Stimulated activated CD8-positive, alpha-beta memory T cell treated with anti-CD3 and anti-CD28 coated beads, Interleukin-4, amount 100 ng/mL, for 4 hours (primary cell): ENCODE measurements at regions not wholly inside any gene's neighbourhood (a gene's known extent, or its start where the extent isn't known, plus 50 kb on each side); places are given as distances from the start of the nearest gene placed in this dataset.
"Not testable (repeated sequence)": the region's sequence is repeated elsewhere in the genome, so short reads cannot be mapped to it uniquely, and the experiment has no call there.

Experiments
- DNase-seq, 2 donors: peaks; one replicate each; pipeline ENCODE4 v3.0.0-alpha.2; 2020; ENCODE audit warnings: low read depth in 2 of 2, low spot score in 1 of 2

DNA sequence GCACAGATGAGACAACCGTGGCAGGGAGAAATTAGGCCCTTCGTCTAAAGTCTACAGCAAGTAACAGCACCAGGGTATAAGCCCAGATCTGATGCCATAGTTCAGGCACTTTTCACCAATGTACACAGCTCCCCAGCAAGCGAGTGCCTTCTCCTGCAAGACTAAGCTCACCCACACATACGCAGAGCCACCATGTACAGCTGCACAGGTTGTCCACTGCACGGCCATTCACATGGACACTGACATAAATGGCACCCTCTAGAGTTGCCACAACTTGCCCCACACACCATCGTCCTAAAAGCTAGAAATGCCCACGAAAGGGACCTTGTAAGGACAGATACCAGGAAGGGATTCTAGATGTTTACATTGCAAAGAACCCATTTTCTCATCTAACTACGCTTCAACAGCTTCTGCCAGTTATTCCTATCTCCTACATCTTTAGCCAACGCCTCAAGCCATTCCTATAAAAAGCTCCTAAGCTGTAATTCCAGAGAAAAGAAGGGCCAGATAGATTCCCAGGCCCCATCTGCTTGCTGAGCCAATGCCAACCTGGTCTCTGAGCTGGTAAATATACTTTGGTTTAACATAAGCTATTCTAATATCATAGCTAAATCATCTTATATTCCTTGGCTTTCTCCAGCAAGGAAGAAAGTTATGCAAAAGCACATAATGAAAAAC lies 174.0 kb upstream of the KAZN start:
- no peak for DNase-seq

- no peak for DNase-seq
Measured at GRCh38 chr1:14426854-14427253, 171.6 kb upstream of the KAZN start.

GRCh38 chr1:14429577-14429976 lies 168.9 kb upstream of the KAZN start:
- no peak for DNase-seq

DNA sequence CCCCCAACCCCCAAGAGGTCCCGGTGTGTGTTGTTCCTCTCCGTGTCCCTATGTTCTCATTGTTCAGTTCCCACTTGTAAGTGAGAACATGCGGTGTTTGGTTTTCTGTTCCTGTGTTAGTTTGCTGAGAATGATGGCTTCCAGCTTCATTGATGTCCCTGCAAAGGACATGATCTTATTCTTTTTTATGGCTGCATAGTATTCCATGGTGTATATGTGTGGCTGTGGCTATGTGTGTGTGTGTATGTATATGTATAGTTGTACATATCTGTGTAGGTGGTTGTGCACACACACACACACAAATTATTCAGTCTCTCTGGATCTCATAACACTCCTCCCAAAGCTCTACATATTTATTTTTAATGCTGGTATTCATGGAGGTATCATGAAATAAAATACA lies 165.8 kb upstream of the KAZN start:
- DNase-seq = not testable (repeated sequence)

DNA sequence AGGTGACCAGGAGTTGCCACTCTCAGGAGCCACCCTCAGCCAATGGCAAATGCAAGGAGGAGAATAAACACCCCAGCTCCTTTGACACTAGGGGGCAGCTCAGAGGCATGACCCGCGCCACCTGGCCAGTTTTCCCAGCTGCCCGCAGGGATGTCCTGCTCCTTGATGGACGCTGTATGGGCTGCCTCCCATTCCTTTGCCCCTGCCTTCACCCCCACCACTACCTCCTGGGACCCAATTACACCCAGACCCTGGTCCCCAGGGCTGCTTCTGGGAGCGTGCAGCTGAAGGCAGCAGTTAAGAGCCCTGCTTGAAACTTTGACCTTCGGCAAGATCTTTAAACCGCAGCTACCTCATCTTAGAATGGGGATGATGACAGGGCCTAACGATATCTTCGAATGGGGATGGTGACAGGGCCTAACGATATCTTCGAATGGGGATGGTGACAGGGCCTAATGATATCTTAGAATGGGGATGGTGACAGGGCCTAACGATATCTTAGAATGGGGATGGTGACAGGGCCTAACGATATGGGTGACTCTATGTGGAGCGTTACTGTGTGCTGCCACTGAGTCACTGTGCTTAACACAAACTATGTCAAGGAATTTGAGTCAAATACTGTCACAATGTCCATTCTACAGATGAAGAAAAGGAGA lies 163.0 kb upstream of the KAZN start:
- DNase-seq = no peak

DNA sequence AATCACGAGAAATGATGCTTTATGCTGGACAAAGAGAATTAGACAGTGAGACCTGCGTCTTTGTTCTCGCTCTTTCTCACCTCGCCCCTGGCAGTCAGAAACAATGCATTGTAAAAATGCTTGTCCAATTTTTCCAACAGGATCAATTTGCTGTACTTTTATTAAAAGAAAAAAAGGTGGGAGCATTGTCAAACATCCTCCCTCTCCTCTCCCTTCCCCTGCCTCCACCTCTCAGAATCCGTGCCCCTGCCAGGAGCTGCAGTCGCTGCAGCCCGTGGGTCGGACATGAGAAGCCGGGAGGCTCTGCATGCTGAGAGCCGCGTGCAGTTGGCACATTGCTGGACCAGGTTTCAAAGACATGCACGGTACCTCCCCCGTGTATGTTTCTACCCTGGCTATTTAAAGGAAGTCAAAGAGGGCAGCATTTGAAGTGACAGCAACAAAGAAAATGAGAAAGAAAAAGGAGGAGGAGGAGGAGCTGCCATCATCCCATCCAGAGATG lies 161.0 kb upstream of the KAZN start:
- DNase-seq = no peak

- no peak for DNase-seq
Measured at GRCh38 chr1:14438127-14438769, 160.2 kb upstream of the KAZN start.

- DNase-seq = no peak
Measured at GRCh38 chr1:14439015-14439414, 159.5 kb upstream of the KAZN start.

DNA sequence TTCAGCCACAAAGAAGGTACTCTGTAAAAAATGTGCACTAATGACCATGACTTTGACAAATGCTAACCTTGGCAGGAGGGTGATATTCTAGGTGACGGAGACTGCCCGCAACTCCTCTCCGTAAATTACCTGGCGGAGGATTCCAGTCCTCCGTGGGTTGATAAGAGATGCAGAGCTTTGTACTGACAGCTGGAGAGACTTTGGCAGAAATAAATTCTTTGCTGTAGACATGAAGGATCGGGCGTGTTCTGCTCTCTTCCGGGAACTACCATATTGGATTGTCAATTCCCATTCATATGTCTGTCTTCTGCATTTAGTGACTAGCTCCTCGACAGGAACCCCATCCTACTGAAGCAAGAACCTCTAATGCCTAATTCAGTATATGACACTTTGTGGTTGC lies 158.3 kb upstream of the KAZN start:
- no peak for DNase-seq

- no peak for DNase-seq
Measured at GRCh38 chr1:14440731-14441130, 157.8 kb upstream of the KAZN start.

DNA sequence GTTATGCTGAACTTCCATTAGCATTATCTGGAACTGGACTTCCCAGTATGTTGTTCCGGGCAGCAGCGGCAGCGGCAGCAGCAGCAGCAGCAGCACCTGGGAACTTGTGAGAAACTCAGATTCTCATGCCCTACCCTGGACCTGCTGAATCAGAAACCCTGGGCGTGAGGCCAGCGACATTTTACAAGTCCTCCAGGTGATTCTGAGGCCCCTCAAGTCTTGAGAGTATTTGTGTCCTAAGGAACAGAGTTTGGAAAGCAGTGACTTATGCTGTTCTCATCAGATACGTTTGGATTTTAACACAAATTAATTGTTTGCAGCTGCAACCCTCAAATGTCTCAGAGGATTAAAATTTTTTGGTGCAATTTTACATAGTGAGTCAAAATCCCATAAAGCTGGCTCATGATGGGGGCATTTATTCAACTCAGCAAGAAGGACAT lies 157.2 kb upstream of the KAZN start:
- no peak for DNase-seq

GRCh38 chr1:14442669-14443068 lies 155.8 kb upstream of the KAZN start:
- no peak for DNase-seq

- no peak for DNase-seq
Measured at GRCh38 chr1:14443164-14443787, 155.2 kb upstream of the KAZN start.

- DNase-seq = no peak
Measured at GRCh38 chr1:14451217-14451616, 147.3 kb upstream of the KAZN start.

GRCh38 chr1:14452551-14452950 lies 145.9 kb upstream of the KAZN start:
- DNase-seq = no peak

- no peak for DNase-seq
Measured at GRCh38 chr1:14460173-14460572, 138.3 kb upstream of the KAZN start.

GRCh38 chr1:14462851-14463250 lies 135.6 kb upstream of the KAZN start:
- no peak for DNase-seq

DNA sequence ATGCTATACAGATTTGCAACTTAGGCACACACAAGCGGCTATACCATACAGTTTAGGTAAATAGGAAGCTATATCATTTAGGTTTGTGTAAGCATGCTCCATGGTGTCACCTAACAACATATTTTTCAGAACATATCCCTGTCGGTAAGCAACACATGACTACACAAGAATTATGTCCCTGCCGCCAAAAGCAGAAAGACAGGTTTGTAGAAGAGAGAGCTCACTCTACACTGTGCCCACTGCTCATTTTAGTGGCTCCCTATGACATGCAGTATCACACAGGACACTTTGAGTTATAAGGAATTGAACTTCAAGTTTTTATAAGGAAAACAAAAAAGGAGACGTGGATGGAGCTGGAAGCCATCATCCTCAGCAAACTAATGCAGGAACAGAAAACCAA lies 132.5 kb upstream of the KAZN start:
- DNase-seq = no peak

GRCh38 chr1:14467112-14467511 lies 131.4 kb upstream of the KAZN start:
- DNase-seq = no peak

GRCh38 chr1:14468751-14469150 lies 129.7 kb upstream of the KAZN start:
- DNase-seq = no peak

DNA sequence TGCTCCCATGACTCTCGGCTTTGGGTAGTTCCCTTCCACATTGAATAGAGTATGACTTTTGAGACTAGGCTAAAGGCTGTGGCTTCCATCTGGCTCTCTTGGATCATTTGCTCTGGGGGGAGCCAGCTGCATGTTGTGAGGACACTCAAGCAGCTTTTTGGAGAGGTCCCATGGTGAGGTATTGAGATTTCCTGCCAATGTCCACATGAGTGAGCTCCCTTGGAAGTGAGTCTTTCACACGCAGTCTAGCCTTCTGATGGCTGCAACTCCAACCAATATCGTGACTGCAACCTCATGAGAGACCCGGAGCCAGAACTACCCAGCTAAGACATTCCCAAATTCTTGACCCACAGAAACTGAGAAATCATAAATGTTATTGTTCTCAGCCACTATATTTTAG lies 127.7 kb upstream of the KAZN start:
- DNase-seq = no peak

GRCh38 chr1:14474856-14475255 lies 123.6 kb upstream of the KAZN start:
- no peak for DNase-seq
